Endothelial cell of umbilical vein (primary cell): ENCODE measurements at regions not wholly inside any gene's neighbourhood (a gene's known extent, or its start where the extent isn't known, plus 50 kb on each side); places are given as distances from the start of the nearest gene placed in this dataset.

Experiments used
- BruUV-seq: library from RNA; stranded (reverse); fragments of 400-500 nt; replicated peaks from 2 replicates; lab custom pipeline; 2021; lab: Mats Ljungman, UMichigan
- CTCF ChIA-PET: fragments of 300-600, 350-600 bp; sonication (Branson Sonifier 250); formaldehyde crosslinking; loops from one replicate; lab custom pipeline; 2021; ENCODE audit warnings: antibody characterized with exemption, inconsistent platforms; lab: Charles Lee
- POLR2A ChIA-PET: fragments of 300-600, 350-600 bp; sonication (Branson Sonifier 250); formaldehyde crosslinking; loops from one replicate; lab custom pipeline; 2021; ENCODE audit warnings: antibody characterized with exemption, inconsistent platforms; lab: Charles Lee
- DNase-seq: peaks from one replicate; pipeline ENCODE4 v3.0.0-alpha.2; 2011; ENCODE audit warnings: low read depth, low spot score
- FAIRE-seq: peaks from 2 replicates; lab custom pipeline; 2011; peaks lifted over from hg19 to GRCh38; lab: Jason Lieb, UNC
- H2AFZ ChIP-seq: 2 replicates; pipeline ENCODE4 v1.6.0; 2012; ENCODE audit warnings: low read depth, low read length, control low read depth, inconsistent platforms
- H3K27ac ChIP-seq: 2 replicates; pipeline ENCODE4 v1.5.1; 2011; ENCODE audit warnings: low read depth, mild to moderate bottlenecking, control low read depth, low read length, moderate library complexity; ENCODE audit not compliant: insufficient read depth
- H3K27me3 ChIP-seq, 2 experiments: 2 replicates each; pipeline versions ENCODE4 v1.6.0 to v1.6.1; 2011; ENCODE audit warnings: low read length in 2 of 2, mixed read lengths in 1 of 2; ENCODE audit not compliant: control insufficient read depth in 2 of 2, insufficient read depth in 2 of 2
- H3K36me3 ChIP-seq, 2 experiments: 2 replicates in 1 of 2; 3 replicates in 1 of 2; pipeline ENCODE4 v1.5.1; 2011; ENCODE audit warnings: low read length in 2 of 2, mild to moderate bottlenecking in 1 of 2, moderate library complexity in 1 of 2; ENCODE audit not compliant: control insufficient read depth in 2 of 2, insufficient read depth in 2 of 2; ENCODE audit errors: extremely low read depth in 1 of 2
- H3K4me1 ChIP-seq: 3 replicates; pipeline ENCODE4 v1.5.1; 2011; ENCODE audit warnings: mild to moderate bottlenecking, low read length; ENCODE audit not compliant: control insufficient read depth, insufficient read depth; ENCODE audit errors: extremely low read depth
- H3K4me2 ChIP-seq: 2 replicates; pipeline ENCODE4 v1.6.1; 2011; ENCODE audit warnings: low read length, control low read depth, mixed read lengths; ENCODE audit not compliant: insufficient read depth
- H3K4me3 ChIP-seq, 3 experiments: fragments of 200-600 bp in 1 of 3; sonication (generic), shearing (Covaris generic) in 1 of 3; replicated peaks in 1 of 3; 2 replicates each; pipeline ENCODE4 v1.5.1; 2011 to 2016; ENCODE audit warnings: control low read depth in 3 of 3, low read length in 3 of 3, mild to moderate bottlenecking in 2 of 3, inconsistent platforms in 1 of 3, low read depth in 1 of 3, moderate library complexity in 1 of 3; ENCODE audit not compliant: insufficient read depth in 1 of 3
- H3K79me2 ChIP-seq: 2 replicates; pipeline ENCODE4 v1.6.0; 2012; ENCODE audit warnings: low read length, inconsistent platforms; ENCODE audit not compliant: control insufficient read depth, insufficient read depth
- H3K9ac ChIP-seq: replicated peaks from 2 replicates; pipeline ENCODE3; 2011; ENCODE audit warnings: low read length, control low read depth; ENCODE audit not compliant: insufficient read depth; ENCODE audit errors: extremely low read depth
- H3K9me1 ChIP-seq: replicated peaks from 3 replicates; pipeline ENCODE4 v1.6.0; 2011; ENCODE audit warnings: mild to moderate bottlenecking, low read length; ENCODE audit not compliant: control insufficient read depth, insufficient read depth; ENCODE audit errors: extremely low read depth
- H3K9me3 ChIP-seq: replicated peaks from 2 replicates; pipeline ENCODE4 v1.5.1; 2012; ENCODE audit warnings: low read length, inconsistent platforms; ENCODE audit not compliant: control insufficient read depth, insufficient read depth
- H4K20me1 ChIP-seq: replicated peaks from 2 replicates; pipeline ENCODE3; 2011; ENCODE audit warnings: mild to moderate bottlenecking, low read length; ENCODE audit not compliant: control insufficient read depth, insufficient read depth; ENCODE audit errors: extremely low read depth
- EZH2 ChIP-seq: IDR thresholded peaks from 2 replicates; pipeline ENCODE4 v1.6.1; 2012; ENCODE audit warnings: borderline replicate concordance, low read depth, mild to moderate bottlenecking, moderate library complexity, low read length, inconsistent platforms; ENCODE audit not compliant: severe bottlenecking
- FOS ChIP-seq: IDR thresholded peaks from 2 replicates; pipeline ENCODE4 v1.6.1; 2011; ENCODE audit warnings: mild to moderate bottlenecking, low read length, moderate library complexity, borderline replicate concordance; ENCODE audit not compliant: insufficient read depth
- GATA2 ChIP-seq: IDR thresholded peaks from 2 replicates; pipeline ENCODE4 v1.7.0; 2011; ENCODE audit warnings: low read depth, mild to moderate bottlenecking, moderate library complexity, mixed read lengths, low read length; ENCODE audit not compliant: insufficient read length, insufficient read depth
- MAX ChIP-seq: IDR thresholded peaks from 2 replicates; pipeline ENCODE4 v1.6.1; 2011; ENCODE audit not compliant: insufficient read depth, insufficient read length
- MYC ChIP-seq: IDR thresholded peaks from one replicate; pipeline ENCODE4 v1.6.1; 2011; ENCODE audit warnings: mild to moderate bottlenecking, low read depth, low read length
- POLR2A ChIP-seq: IDR thresholded peaks from 2 replicates; pipeline ENCODE4 v1.6.1; 2012; ENCODE audit warnings: low read depth, mild to moderate bottlenecking, control low read depth, low read length
- dilution Hi-C: fragments of 300-500 bp; cut with MboI; formaldehyde crosslinking; loops from one replicate; pipeline ENCODE4 v1.15.0; 2019; ENCODE audit warnings: low sequenced_read_pairs; ENCODE audit not compliant: extremely low pct_ligation_motif_present
- intact Hi-C: fragments of 100-400 bp; cut with micrococcal nuclease; formaldehyde crosslinking; loops from one replicate; pipeline ENCODE4 v1.10.0; 2022
- TF ChIP-seq, protein P1 (sequence below), 2 donors: IDR thresholded peaks; 1 replicate in 1 of 2; 2 replicates in 1 of 2; pipeline ENCODE4 v1.5.1; 2011; ENCODE audit warnings: low read length in 2 of 2, mild to moderate bottlenecking in 2 of 2, moderate library complexity in 2 of 2, control low read depth in 1 of 2, inconsistent platforms in 1 of 2, low read depth in 1 of 2; ENCODE audit not compliant: insufficient read depth in 1 of 2; ENCODE audit errors: extremely low read depth in 1 of 2

DNA sequence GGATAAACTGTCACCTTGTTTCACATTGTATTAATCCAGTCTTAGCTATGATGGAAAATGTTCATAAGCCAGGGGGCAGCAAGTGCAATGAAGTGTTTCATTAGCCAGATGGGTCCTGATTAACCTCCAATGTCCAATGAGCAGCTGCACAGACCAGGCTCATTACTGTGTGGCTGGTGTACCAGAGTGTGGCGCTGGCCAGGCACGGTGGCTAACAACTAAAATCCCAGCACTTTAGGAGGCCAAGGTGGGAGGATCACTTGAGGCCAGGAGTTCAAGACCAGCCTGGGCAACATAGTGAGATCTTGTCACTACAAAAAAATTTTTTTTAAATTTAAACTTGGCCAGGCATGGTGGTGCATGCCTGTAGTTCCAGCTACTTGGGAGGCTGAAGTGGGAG is 201.7 kb upstream of the FOXQ1 start:
- FAIRE-seq: no peak
- no peaks in the 10 kb centered on the region for H3K27me3 ChIP-seq
- no peaks in the 10 kb centered on the region for H3K9me1 ChIP-seq
- dilution Hi-C loops: no loop called here
- no peak overlapping the region for H3K27ac ChIP-seq
- ChIA-PET POLR2A (no interaction called here), CTCF (no interaction called here)
- H3K4me1 ChIP-seq: no peaks in the 10 kb centered on the region
- no peaks in the 10 kb centered on the region for H3K36me3 ChIP-seq
- TF ChIP-seq MYC (no peak), MAX (no peak), POLR2A (no peak), GATA2 (no peak), FOS (no peak)
- TF ChIP-seq, protein P1, sequence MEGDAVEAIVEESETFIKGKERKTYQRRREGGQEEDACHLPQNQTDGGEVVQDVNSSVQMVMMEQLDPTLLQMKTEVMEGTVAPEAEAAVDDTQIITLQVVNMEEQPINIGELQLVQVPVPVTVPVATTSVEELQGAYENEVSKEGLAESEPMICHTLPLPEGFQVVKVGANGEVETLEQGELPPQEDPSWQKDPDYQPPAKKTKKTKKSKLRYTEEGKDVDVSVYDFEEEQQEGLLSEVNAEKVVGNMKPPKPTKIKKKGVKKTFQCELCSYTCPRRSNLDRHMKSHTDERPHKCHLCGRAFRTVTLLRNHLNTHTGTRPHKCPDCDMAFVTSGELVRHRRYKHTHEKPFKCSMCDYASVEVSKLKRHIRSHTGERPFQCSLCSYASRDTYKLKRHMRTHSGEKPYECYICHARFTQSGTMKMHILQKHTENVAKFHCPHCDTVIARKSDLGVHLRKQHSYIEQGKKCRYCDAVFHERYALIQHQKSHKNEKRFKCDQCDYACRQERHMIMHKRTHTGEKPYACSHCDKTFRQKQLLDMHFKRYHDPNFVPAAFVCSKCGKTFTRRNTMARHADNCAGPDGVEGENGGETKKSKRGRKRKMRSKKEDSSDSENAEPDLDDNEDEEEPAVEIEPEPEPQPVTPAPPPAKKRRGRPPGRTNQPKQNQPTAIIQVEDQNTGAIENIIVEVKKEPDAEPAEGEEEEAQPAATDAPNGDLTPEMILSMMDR (IDR thresholded peaks at IDR 0.05; ENCODE audit: extremely low read depth in 1 of 2, insufficient read depth in 1 of 2, low read depth in 1 of 2, low read length in 2 of 2): no peak
- intact Hi-C loops: no loop called here
- H3K4me2 ChIP-seq: no peak overlapping the region
- no TSS peak for BruUV-seq
- H3K9ac ChIP-seq: no peak overlapping the region
- no peak overlapping the region for H3K4me3 ChIP-seq
- no peaks in the 10 kb centered on the region for H4K20me1 ChIP-seq
- H2AFZ ChIP-seq: no peak overlapping the region
- no peaks in the 10 kb centered on the region for H3K79me2 ChIP-seq
- H3K9me3 ChIP-seq: no peaks in the 10 kb centered on the region
- no peak for DNase-seq

DNA sequence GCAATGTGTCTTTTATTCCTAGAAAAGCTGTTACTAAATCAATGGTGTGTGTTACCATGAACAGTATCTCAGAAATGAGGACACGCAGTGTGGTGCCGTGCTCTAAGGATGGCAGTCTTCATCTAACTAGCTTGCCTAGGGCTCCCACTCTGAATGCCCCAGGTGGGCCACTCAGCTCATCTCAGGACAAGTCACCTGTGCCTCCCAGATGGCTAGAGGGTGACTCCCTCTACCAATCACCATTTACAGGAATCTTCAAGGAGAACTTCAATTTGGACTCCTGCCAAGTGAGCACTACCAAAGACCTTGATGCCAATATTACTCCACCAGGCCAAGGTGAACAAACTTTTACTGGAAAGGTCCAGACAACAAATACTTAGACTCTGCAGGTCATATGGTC is 202.8 kb upstream of the FOXQ1 start:
- H3K9me3 ChIP-seq: no peaks in the 10 kb centered on the region
- ChIA-PET POLR2A (no interaction called here), CTCF (no interaction called here)
- no peaks in the 10 kb centered on the region for H3K9me1 ChIP-seq
- dilution Hi-C loops: no loop called here
- intact Hi-C loops: no loop called here
- H3K27ac ChIP-seq: no peak overlapping the region
- DNase-seq (no peak), FAIRE-seq (no peak)
- H2AFZ ChIP-seq: no peak overlapping the region
- H4K20me1 ChIP-seq: no peaks in the 10 kb centered on the region
- H3K9ac ChIP-seq: no peak overlapping the region
- TF ChIP-seq EZH2: no peak
- no peak overlapping the region for H3K4me3 ChIP-seq
- H3K4me1 ChIP-seq: no peaks in the 10 kb centered on the region
- no TSS peak for BruUV-seq
- no peaks in the 10 kb centered on the region for H3K27me3 ChIP-seq
- no peak overlapping the region for H3K4me2 ChIP-seq
- H3K36me3 ChIP-seq: no peaks in the 10 kb centered on the region
- no peaks in the 10 kb centered on the region for H3K79me2 ChIP-seq
